HAP-1 (cell line): ENCODE measurements at regions not wholly inside any gene's neighbourhood (a gene's known extent, or its start where the extent isn't known, plus 50 kb on each side); places are given as distances from the start of the nearest gene placed in this dataset.

Experiments
- DNase-seq, 2 experiments: peaks; one replicate each; pipeline ENCODE4 v3.0.0-alpha.2; 2016 to 2020; ENCODE audit warnings: low spot score in 2 of 2
- H3K27me3 ChIP-seq: fragments of 250-450 bp; sonication (Bioruptor Pico); 2 replicates; pipeline ENCODE4 v1.5.1; 2020; ENCODE audit warnings: low read depth, mild to moderate bottlenecking, moderate library complexity
- H3K36me3 ChIP-seq: fragments of 250-450 bp; sonication (Bioruptor Pico); replicated peaks from 2 replicates; pipeline ENCODE4 v1.5.1; 2020; ENCODE audit warnings: mild to moderate bottlenecking
- H3K4me1 ChIP-seq: fragments of 250-450 bp; sonication (Bioruptor Pico); 2 replicates; pipeline ENCODE4 v1.5.1; 2020; ENCODE audit warnings: mild to moderate bottlenecking
- H3K4me3 ChIP-seq: fragments of 250-450 bp; sonication (Bioruptor Pico); 2 replicates; pipeline ENCODE4 v1.5.1; 2020; ENCODE audit warnings: mild to moderate bottlenecking, moderate library complexity
- H3K9me3 ChIP-seq: fragments of 250-450 bp; sonication (Bioruptor Pico); 2 replicates; pipeline ENCODE4 v1.5.1; 2020; ENCODE audit warnings: mild to moderate bottlenecking, moderate library complexity
- in situ Hi-C: fragments of 300-500 bp; cut with MboI; formaldehyde crosslinking; loops from 3 replicates; pipeline ENCODE4 v1.14.3; 2020; ENCODE audit warnings: low sequenced_read_pairs, inconsistent platforms, mixed read lengths

DNA sequence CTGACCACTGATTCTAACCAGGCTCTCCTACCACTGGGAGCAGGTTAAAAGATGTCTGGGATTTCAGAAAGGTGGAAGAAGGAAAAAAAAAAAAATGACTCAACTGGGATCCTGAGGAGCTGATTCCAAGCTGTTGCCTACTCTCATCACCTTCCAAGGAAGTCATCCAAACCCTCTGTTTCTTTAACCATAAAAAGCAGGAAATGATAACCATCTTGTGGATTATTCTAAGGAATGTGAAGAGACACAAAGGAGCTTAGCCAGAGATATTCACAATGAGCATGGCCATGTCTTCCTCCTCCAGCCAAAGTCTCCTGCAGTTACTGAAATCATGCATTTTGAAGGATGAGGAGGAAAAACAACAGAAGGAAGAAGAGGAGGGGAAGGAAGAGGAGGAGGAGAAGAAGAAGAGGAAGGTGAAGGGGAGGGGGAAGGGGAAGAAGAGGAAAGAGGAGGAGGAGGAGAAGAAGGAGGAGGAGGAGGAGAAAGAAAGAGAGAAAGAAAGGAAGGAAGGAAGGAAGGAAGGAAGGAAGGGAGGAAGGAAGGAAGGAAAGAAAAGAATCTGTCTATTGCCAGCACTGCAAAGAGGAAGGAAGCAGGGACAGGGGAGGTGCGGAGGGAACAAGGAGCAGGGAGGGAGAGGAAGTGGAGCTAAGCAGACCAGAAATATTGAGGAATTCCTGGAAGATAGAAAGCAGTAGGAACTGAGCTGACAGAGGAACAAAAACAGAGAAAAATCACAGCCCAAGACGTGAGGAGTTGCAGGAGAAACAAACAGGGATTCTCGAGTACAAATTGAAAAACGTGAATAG, 229.2 kb downstream of the UACA start:
- in situ Hi-C loops = no loop called here
- Histone ChIP-seq H3K36me3 (no peaks in the 10 kb centered on the region), H3K4me3 (no peak overlapping the region), H3K9me3 (0 out of 2 replicates have a peak, but pooled peaks cover 2% of the 10 kb centered on the region), H3K27me3 (peaks cover 97% of the 10 kb centered on the region), H3K4me1 (no peaks in the 10 kb centered on the region; the same call in 1 of the 2 replicates)
- peak in 1 of 2 experiments; percentile 27 for DNase-seq

DNA sequence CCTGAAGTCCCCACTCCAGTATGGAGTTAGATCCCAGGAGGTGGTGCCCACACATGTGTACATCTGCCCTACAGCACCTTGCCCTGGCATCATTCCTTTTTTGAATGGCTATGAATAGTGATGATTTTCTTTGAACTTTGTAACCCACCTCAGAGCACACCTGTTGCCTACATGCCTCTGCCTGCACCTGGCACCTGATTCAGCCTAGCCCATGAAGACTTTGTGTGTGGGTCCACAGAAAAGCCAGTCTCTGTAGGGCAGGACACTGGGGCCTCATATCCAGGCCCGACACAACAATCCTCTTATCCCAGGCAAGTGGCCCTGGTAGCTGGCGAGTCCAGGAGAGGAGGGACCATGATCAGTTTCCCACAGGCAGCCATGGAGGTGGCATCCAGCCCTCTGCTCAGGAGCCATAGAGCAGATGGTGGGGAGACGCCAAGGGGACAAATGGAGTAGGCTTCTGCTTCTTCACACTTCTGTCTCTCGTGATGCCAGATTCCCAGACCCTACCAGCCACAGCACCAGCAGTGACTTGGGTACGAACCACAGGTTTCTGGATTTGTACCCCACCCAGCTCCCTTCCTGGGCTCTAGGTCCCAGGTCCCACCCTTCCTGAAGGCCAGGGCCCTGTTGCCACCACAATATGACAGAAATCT, 230.7 kb downstream of the UACA start:
- in situ Hi-C loops = no loop called here
- Histone ChIP-seq H3K9me3 (0 out of 2 replicates have a peak, but pooled peaks cover 2% of the 10 kb centered on the region), H3K36me3 (no peaks in the 10 kb centered on the region), H3K27me3 (peaks cover 95% of the 10 kb centered on the region), H3K4me1 (peaks cover under 1% of the 10 kb centered on the region), H3K4me3 (no peak overlapping the region)
- no peak for DNase-seq

DNA sequence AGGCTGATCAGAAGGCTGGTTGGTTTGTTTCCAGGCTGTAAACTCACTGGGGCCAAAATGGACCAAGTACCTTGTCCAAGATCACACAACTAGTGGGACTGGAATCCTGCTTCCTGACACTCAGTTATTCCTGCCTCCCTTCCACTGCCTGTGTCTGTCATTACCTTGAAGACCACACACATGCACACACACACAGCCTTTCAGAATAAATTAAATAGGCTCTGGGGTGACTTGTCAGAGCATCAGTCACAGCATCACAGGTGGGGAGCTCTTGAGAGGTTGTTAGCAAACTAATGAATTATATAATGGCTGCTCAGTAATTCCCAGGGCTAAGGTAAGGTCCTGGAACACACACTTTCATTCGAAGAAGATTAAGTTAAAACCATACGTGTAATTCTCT, 231.8 kb downstream of the UACA start:
- Histone ChIP-seq H3K9me3 (0 out of 2 replicates have a peak, but pooled peaks cover 2% of the 10 kb centered on the region), H3K36me3 (no peaks in the 10 kb centered on the region), H3K4me3 (no peak overlapping the region), H3K27me3 (peaks cover 85% of the 10 kb centered on the region), H3K4me1 (peaks cover 10% of the 10 kb centered on the region)
- in situ Hi-C loops = no loop called here
- DNase-seq = no peak

DNA sequence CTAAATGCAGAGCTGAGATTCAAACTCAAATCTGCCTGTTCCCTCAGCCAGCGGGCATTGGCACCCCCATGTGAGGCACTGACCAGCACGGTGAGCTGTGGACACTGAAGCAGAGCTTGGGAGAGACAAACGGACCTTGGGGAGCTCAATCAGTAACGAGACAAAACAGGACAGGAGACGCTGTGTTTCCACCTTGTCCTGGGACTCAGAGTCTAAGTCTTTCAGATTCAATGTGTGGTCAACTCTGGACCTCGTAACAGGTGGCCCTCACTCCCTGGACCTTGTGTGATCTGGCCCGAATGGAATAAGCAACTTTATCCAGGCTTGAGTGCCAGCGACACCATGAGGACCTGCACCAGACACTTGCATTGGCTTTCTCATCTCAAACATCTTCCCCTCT, 232.5 kb downstream of the UACA start:
- Histone ChIP-seq H3K4me1 (peaks cover 16% of the 10 kb centered on the region), H3K36me3 (no peaks in the 10 kb centered on the region)
- in situ Hi-C loops = no loop called here

DNA sequence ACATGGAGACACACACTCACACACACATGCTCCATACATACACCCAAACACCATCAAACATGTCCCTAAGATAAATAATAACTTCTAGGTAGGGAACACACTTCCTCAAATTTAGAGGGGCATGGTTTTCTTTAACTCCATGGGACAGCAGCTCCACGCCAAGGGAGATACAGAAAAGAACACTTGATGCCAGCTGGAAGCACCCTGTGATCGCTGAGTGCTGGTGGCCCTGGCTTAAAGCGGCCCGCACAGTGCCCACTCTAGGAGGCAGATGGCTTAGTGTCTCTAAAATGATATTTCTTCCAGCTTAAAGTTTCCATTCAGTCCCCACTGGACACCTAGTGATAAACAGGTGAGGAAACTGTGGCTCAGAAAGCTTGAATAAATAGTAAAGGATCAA, 232.9 kb downstream of the UACA start:
- in situ Hi-C loops = no loop called here
- H3K9me3 ChIP-seq = 0 out of 2 replicates have a peak, but pooled peaks cover 2% of the 10 kb centered on the region
- no peak overlapping the region for H3K4me3 ChIP-seq
- peaks cover 82% of the 10 kb centered on the region for H3K27me3 ChIP-seq
- H3K36me3 ChIP-seq = no peaks in the 10 kb centered on the region
- peaks cover 16% of the 10 kb centered on the region for H3K4me1 ChIP-seq
- no peak for DNase-seq

More for the DNA sequence above, 232.5 kb downstream of the UACA start:
- no peak overlapping the region for H3K4me3 ChIP-seq
- 0 out of 2 replicates have a peak, but pooled peaks cover 2% of the 10 kb centered on the region for H3K9me3 ChIP-seq
- no peak for DNase-seq
- peaks cover 82% of the 10 kb centered on the region for H3K27me3 ChIP-seq

DNA sequence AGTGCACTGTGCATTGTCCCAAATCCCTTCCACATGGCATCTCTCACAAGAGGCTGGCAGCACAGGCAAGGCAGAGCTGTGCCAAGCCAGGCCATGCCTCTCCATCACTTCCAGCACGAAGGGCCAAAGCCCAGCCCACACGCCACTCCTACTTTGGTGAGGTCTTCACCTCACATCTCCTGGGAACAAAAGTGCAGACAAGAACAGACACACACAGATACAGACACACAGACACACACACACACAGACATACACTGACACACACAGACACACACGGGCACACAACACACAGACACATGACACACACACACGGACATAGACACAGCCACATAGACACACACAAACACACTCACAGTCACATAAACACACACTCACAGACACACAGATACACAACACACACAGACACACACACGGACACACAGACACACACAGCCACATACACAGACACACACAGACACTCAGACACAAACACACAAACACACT, 233.3 kb downstream of the UACA start:
- Histone ChIP-seq H3K9me3 (0 out of 2 replicates have a peak, but pooled peaks cover 2% of the 10 kb centered on the region), H3K4me3 (no peak overlapping the region), H3K36me3 (no peaks in the 10 kb centered on the region), H3K4me1 (peaks cover 16% of the 10 kb centered on the region), H3K27me3 (peaks cover 82% of the 10 kb centered on the region)
- in situ Hi-C loops = no loop called here
- DNase-seq = no peak

DNA sequence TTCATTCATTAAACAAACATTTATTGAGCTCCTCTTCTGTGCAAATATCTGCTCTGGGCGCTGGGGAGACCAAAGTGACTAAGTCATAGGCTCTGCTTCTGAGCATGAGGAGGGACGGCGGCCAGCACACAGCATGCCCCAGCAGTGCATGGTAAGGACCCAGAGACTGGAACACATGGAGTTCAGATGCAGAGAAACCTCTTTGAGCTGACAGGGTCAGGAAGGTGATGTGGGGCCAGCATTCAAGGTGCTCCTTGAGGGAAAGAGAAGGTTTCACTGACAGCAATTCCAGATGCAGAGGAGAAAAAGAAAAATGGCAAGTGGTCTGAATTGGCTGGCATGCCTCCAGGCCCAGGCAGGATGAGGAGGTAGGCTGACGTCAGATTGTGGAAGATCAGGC, 234.5 kb downstream of the UACA start:
- DNase-seq = no peak
- H3K36me3 ChIP-seq = no peaks in the 10 kb centered on the region
- H3K4me3 ChIP-seq = no peak overlapping the region
- H3K27me3 ChIP-seq = peaks cover 82% of the 10 kb centered on the region
- H3K9me3 ChIP-seq = no peaks in the 10 kb centered on the region
- in situ Hi-C loops = no loop called here
- H3K4me1 ChIP-seq = peaks cover 16% of the 10 kb centered on the region

DNA sequence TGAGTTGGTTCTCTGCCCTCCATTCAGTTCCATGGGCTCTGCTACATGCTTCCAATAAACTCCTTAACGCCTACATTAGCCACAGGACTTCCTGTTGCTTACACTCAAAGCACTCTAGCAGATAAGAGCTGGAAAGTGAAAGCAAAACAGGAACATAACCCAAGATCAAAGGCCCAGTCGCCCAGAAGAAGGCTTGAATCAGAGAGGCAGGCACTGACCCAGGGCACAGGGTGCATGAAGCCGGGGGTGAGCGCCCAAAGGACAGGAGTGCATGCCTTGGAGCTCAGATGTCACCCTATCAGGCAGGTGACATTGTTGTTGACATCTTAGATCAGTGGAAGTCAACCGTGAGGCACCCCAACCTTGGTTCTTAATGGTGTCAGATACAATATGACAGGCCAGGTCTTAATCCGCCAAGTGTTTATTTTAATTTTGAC, 235.1 kb downstream of the UACA start:
- peaks cover 82% of the 10 kb centered on the region for H3K27me3 ChIP-seq
- in situ Hi-C loops = no loop called here
- no peak overlapping the region for H3K4me3 ChIP-seq
- no peak for DNase-seq
- H3K4me1 ChIP-seq = peaks cover 16% of the 10 kb centered on the region
- H3K36me3 ChIP-seq = no peaks in the 10 kb centered on the region
- no peaks in the 10 kb centered on the region for H3K9me3 ChIP-seq

DNA sequence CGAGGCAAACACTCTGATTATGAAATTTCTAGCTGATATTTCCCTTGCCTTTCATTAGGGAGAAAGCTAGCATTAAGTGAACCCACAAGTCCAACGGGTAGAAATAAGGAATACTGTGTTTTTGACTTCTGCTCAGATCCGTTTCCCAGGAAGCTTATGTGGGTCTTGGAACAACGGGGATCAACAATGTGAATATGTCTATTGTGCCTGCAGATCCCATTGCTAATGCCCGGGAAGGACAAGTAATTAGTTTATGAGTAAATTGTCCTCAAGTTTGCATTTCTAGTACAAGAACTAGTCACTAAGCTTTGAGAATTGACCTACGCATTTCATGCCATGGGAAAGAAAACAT, 236.4 kb downstream of the UACA start:
- in situ Hi-C loops = no loop called here
- H3K9me3 ChIP-seq = no peaks in the 10 kb centered on the region
- peaks cover 16% of the 10 kb centered on the region for H3K4me1 ChIP-seq
- H3K4me3 ChIP-seq = no peak overlapping the region
- H3K36me3 ChIP-seq = no peaks in the 10 kb centered on the region
- DNase-seq = peak; percentile 53 to 83
- H3K27me3 ChIP-seq = peaks cover 82% of the 10 kb centered on the region

DNA sequence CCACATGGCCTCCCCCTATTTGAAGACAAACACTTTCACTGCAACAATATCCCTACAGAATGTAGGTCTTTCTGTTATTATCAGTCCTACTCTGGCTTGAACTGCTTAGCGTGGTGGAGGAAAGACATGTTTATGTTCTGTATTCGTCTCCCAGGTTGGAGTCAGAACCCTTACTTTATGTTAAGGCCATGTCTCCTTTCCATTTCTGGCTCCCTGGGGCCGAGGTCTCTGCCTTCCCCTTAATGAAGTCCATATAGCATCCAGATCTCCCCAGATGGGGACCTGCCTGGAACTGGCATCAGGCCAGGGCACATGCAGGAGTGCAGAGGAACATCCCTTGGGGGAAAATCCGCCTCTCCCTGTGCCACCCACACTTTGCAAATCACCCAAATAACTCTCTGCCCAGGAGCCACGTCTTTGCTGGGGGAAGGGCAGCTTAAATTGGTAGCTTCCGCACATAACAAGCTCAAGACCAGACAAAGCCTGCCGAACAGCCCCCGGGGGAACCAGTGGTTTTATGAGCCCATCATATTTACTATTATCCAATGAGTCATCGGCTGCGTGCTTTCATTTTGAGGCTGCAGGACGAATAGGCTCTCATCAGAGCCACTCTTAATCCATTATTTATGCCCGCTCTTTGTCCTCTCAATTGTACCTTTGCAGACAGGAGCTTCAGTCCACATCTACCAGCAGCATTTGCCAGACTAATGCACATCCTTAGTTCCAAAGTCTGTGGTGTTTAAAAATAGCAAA, 237.0 kb downstream of the UACA start:
- H3K36me3 ChIP-seq = no peaks in the 10 kb centered on the region
- H3K9me3 ChIP-seq = no peaks in the 10 kb centered on the region
- peaks cover 16% of the 10 kb centered on the region for H3K4me1 ChIP-seq
- in situ Hi-C loops = no loop called here
- H3K27me3 ChIP-seq = peaks cover 82% of the 10 kb centered on the region
- no peak overlapping the region for H3K4me3 ChIP-seq
- DNase-seq = peak; percentile 98 to 100

DNA sequence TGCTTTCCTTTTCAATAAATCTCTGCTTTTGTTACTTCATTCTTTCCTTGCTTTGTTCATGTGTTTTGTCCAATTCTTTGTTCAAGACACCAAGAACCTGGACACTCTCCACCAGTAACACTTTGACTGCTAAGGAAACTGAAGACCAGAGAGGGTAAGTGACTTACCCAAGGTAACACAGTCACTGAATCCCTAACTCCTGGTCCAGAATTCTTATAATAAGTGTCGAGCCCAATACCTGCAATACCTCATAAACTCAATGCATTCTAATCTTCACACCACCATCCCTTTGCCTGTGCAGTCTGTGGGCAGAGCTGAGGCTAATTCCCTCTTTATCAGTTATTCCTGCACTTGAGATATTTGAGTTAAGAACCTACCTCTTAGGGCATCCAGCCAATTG, 237.8 kb downstream of the UACA start:
- H3K27me3 ChIP-seq = peaks cover 85% of the 10 kb centered on the region
- H3K36me3 ChIP-seq = no peaks in the 10 kb centered on the region
- no peak overlapping the region for H3K4me3 ChIP-seq
- no peaks in the 10 kb centered on the region for H3K9me3 ChIP-seq
- peaks cover 16% of the 10 kb centered on the region for H3K4me1 ChIP-seq
- in situ Hi-C loops = no loop called here
- DNase-seq = no peak

DNA sequence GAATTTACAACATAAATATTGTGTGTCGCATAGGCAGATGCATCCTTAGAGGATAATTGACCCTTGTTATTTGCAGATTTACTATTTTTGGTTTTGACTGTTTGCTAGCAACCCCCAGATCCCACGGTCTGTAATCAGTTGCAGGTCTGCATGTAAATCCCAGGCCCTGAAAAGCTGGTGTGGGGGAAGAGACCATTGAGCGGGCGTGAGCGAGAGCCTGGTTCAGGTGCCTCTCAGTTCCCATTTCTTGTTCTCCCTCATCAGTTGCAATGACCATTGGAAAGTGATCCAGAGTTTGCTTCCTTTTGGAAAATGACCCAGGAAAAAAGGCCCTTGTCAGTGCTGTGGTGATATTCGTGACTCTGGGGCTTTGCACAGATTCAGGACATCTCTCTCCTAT, 238.9 kb downstream of the UACA start:
- DNase-seq = peak in 1 of 2 experiments; percentile 6
- Histone ChIP-seq H3K9me3 (no peaks in the 10 kb centered on the region), H3K36me3 (no peaks in the 10 kb centered on the region), H3K27me3 (peaks cover 85% of the 10 kb centered on the region), H3K4me3 (no peak overlapping the region), H3K4me1 (peaks cover 16% of the 10 kb centered on the region)
- in situ Hi-C loops = no loop called here

DNA sequence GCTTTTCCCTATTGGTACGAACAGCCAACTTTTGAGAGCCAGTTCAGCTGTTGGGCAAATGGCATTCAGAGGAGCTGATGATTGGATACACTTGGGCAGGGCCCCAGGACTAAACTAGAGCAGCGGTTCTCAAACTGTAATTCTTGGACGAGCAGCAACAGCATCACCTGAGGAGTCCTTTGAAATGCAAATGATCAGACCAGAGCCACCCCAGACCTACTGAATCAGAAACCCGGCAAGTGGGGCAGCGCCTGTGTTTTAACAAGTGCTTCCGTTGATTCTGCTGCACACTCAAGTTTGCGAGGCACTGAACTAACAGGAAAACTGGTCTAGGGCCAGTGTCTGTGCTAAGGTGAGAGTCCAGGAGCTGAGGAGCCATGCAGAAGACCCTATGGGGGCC, 239.7 kb downstream of the UACA start:
- in situ Hi-C loops = no loop called here
- DNase-seq = peak in 1 of 2 experiments; percentile 6
- H3K9me3 ChIP-seq = no peaks in the 10 kb centered on the region
- H3K27me3 ChIP-seq = peaks cover 85% of the 10 kb centered on the region
- H3K4me1 ChIP-seq = peaks cover 16% of the 10 kb centered on the region
- H3K4me3 ChIP-seq = no peak overlapping the region
- no peaks in the 10 kb centered on the region for H3K36me3 ChIP-seq
